Erythroblast (primary cell): ENCODE measurements at regions not wholly inside any gene's neighbourhood (a gene's known extent, or its start where the extent isn't known, plus 50 kb on each side); places are given as distances from the start of the nearest gene placed in this dataset.

Source experiments
- DNase-seq, 2 experiments: peaks; one replicate each; lab custom pipeline; 2025; lab: John Stamatoyannopoulos, UW
- GATA1 ChIP-seq: IDR thresholded peaks from 2 replicates; pipeline ENCODE4 v1.6.1; 2011; ENCODE audit warnings: low read depth, mild to moderate bottlenecking, control low read depth, low read length, moderate library complexity
- POLR2A ChIP-seq: IDR thresholded peaks from 2 replicates; pipeline ENCODE4 v1.6.1; 2011; ENCODE audit warnings: mild to moderate bottlenecking, low read length

DNA sequence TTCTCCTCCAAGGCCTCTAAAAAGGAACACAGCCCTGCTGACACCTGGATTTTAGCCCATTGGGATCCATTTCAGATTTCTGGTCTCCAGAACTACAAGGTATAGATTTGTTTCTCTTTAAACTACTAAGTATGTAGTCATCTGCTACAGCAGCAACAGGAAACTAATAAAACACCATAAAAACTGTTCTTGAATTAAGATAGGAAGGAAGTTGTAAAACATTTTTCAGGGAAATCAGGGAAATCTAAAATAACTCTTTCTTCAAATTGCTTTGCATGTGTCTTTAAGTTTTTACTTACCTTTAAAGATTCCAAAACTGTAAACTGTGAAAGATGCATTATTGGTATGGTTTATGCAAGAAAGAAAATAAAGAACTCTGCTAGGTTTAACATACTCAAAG is 407.0 kb upstream of the TOM1L1 start:
- no peak for DNase-seq
- TF ChIP-seq GATA1, result no peak
- TF ChIP-seq POLR2A, result no peak

DNA sequence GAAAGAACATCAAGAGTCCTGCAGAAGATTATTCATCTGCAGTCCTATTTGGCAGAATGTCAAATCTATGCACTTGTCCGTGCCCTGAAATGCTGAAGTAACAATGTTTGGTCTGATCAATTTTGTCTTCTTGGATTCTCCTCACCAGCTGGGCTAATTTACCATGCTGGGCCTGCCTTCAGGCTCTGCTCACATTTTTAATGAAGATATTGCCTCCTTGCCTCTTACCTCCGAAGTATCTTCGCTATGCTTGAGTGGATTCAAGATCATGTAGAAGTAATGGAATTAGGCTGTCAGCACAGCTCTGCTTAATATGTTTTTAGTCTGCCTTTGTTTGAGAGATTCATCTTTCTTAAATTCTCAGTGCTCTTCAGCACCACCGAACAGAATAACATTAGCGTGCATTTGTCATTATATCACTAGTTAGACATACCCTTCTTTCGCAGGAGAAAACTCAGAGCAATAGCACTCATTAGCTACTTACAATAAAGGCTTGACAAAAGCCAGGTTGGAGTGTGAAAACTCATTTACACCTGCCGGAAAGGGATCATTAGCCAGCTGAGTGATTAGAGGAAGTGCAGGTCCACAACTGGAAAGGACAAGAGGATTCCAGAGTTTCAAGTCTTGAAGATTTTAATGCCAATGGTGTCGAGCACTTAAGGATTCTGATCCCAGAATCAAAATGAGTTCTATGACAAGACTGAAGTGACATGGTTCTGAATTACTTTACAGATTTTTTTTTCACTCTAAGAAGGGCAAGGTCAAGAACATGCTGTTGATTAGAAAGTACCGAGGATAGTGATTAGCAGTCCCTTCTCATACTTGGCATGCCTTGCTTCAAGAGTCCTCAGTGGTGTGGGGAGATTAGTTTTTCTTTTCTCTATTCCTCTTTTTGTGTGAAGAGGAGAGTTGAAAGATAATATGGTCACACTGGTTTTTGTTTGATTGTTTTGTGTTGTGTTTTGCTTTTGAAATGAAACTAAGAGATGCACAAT is 405.6 kb upstream of the TOM1L1 start:
- TF ChIP-seq GATA1 (no peak), POLR2A (no peak)
- no peak for DNase-seq

DNA sequence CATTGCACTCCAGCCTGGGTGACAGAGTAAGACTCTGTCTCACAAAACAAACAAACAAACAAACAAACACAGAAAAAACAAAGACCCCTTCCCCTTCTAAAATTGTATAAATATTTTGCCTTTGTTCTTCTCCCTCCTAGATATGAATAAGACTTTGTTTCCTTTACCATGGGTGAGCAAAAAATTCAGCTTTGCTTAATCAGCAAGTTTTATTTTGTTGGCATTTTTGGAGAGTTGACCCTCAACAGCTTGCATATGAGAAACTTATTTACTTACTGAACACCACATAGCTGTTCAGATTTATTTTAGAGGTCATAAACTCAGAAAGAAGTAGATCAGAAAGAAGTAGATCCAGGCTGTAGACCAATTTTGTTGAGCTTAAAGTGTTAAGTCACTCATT is 395.2 kb upstream of the TOM1L1 start:
- no peak for DNase-seq

DNA sequence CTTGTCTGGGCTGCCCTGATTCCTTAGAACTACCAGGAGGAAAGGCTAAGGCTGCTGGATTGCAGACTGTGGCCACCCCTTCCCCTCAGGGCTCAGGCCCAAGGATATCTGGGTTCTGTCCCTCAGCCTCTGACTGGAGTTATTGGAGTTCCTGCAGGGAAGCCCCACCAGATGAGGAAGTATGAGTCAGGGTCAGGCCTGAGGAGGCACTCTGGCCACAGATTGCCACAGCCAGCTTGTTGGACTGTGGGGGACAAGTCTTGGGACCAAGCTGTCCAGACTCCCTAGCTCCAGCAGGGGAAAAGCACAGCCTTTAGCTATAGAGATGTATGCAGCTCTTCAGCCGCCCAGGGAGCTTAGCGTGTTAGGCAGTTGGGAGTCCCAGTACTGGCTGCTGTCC is 381.9 kb upstream of the TOM1L1 start:
- no peak for DNase-seq
- no peak for TF ChIP-seq POLR2A
- no peak for TF ChIP-seq GATA1

More for the DNA sequence above, 395.2 kb upstream of the TOM1L1 start:
- TF ChIP-seq POLR2A (no peak), GATA1 (no peak)

DNA sequence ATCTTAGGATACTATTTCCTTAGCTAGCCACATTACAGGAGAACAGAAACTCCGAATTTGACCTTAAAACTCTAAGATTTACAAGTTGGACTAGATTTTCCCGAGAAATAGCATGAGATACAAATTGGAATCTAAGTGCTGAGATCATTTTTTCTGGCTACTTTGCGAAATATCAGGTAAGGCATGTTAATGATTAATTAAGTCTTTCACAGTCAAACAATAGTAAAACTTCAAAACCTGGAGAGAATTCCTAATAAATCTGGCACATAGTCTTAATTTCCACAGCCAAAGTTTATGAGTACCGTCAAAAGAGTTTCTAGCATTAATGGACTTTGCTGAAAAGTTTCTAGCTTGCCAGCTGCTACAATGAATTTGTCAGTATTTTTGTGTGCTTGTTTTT is 379.5 kb upstream of the TOM1L1 start:
- TF ChIP-seq GATA1, result no peak
- TF ChIP-seq POLR2A, result no peak
- DNase-seq, result no peak

DNA sequence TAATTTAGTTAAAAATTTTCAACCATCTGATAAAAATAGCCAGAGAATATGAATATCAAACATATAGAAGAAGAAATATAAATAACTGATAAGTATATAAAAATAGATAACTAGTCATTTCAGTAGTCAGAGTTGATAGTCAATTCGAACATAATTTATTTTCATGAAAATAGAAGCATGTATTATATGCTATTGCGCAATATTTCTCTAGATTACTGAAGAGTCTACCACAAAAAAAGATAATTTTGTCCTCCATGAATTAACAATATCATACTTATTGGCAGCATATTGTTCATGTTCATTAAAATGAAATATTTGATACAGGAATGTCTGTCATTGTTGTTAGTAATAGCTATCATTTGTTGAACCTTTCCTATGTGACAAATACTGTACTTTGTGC is 376.2 kb upstream of the TOM1L1 start:
- TF ChIP-seq GATA1 (no peak), POLR2A (no peak)
- no peak for DNase-seq

DNA sequence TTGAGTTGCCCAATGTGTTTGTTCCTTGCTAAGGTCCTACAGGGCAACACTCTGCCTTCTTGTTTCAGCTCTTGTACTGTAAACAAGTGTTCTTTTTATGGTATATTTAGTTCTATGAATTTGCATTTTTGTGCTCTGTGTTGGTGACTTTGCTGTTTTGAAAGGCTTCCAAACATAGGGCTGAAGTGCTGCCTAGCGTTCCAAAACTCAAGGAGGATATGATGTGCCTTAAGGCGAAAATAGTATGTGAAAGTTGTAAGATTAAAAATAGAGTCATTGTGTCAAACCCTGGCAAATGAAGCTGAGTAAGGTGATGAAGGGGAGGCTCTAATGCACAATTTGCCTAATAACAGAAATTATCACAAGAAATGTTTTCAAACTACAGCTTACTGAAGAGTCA is 372.7 kb upstream of the TOM1L1 start:
- no peak for TF ChIP-seq POLR2A
- TF ChIP-seq GATA1, result no peak
- DNase-seq, result no peak

DNA sequence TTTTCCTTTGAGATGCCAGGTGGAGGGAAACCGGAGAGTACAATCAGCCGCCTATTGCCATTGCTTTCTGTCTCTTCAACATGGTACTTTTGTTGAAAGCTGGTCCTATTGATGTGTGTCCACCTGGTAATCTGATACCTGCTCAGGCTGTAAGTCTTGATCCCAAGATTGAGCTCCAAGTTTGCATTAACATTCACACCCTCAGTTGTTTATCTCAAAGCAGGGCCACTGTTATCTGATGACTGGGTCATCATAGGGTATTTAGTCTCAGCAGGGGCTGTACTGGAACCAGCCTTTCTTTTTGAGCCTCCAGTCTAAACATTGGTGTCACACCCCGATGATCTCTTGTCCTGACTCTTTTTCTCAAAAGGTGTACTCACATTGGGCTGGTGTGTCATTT is 370.3 kb upstream of the TOM1L1 start:
- DNase-seq, result no peak
- TF ChIP-seq GATA1, result no peak

DNA sequence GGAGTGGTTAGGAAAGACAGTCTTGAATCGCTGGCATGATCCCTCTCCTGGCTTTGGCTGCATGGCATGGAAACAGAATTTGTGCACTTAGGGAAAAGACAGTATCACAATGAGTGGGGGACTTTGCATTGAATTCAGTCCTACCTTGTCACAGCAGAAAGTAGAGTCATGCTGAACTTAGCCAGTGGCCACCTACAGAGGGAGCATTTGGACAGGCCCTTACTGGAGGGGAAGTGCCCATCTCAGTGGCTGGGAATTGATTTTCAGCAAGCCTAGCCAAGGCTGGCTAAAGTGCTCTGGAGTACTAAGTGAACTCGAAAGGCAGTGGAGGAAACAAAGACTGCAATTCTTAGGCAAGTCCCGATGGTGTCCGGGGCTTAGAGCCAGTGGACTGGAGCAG is 364.3 kb upstream of the TOM1L1 start:
- DNase-seq, result no peak
- no peak for TF ChIP-seq POLR2A
- no peak for TF ChIP-seq GATA1

DNA sequence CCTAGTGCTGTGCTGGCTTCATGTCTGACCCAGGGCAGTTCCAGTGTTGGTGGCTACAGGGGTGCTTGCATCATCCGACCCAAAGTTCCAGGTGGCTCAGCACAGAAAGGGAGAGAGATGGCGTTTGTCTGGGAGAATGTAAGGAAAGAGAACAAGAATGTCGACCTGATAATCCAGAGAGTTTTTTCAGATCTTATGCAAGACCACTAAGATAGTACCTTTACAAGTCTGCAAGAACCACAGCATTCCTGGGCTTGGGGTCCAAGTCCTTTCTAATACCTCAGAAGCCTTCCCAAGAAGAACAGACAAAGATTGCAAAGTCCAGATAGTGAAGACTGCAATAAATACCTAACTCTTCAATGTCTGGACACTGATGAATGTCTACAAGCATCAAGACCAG is 363.0 kb upstream of the TOM1L1 start:
- no peak for DNase-seq
- TF ChIP-seq GATA1 (no peak), POLR2A (no peak)

DNA sequence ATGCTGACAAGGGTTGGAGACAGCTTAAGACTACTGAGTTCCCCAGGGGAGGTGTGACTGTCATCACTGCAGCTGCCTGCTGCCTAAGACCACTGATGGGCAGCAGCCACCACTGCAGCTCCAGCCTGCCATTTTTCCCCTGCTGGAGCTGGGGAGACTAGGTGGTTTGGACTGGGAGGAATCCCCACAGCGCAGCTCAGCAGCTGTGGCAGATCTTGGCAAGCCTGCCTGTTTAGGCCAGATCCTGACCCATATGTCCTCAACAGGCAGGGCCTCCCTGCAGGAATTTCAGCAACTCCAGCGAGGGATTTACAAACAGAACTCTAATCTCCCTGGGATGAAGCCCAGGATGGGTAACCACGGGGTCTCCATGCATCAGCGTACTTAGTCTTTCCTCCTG is 356.4 kb upstream of the TOM1L1 start:
- no peak for DNase-seq
- TF ChIP-seq GATA1, result no peak
- TF ChIP-seq POLR2A, result no peak

DNA sequence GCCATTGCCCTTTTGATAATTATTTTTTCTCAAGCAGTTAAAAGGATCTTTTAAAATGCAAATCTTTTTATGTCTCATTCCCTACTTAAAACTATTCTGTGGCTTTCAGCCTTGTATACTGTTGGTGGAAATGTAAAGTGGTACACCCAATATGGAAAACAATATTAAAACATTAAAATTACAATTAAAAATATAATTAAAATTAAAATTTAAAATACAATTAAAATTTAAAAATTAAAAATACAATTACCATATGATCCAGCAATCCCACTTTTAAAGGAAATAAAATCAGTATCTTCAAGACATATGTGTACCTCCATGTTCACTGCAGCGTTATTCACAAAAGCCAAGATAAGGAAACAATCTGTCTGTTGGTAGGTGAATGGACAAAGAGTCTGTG is 340.8 kb upstream of the TOM1L1 start:
- DNase-seq, result no peak
- no peak for TF ChIP-seq POLR2A
- no peak for TF ChIP-seq GATA1

DNA sequence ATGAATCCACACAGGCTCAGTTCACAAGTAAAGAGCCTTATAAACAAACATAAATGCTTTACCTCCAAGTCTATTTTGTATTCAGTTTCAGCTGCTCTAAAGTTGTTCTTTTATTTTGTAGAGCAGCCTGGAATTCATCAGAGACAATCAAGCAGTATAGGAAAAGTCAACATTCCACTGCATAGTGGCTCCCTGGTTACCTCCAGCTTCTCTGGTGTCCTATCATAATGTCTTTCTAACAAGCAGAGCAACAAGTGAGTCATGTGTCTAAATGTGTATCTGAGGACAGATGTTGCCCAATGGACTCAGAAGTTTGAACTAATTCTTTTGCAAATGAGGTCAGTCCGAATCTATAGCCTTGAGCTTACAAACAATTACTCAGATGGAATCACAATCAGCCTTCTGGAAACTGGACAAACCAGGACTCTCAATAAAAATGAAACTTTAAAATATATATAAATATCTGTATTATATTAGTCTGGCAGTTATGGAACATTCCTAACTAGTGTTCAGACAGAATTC is 292.0 kb upstream of the TOM1L1 start:
- no peak for DNase-seq
- no peak for TF ChIP-seq POLR2A
- no peak for TF ChIP-seq GATA1

DNA sequence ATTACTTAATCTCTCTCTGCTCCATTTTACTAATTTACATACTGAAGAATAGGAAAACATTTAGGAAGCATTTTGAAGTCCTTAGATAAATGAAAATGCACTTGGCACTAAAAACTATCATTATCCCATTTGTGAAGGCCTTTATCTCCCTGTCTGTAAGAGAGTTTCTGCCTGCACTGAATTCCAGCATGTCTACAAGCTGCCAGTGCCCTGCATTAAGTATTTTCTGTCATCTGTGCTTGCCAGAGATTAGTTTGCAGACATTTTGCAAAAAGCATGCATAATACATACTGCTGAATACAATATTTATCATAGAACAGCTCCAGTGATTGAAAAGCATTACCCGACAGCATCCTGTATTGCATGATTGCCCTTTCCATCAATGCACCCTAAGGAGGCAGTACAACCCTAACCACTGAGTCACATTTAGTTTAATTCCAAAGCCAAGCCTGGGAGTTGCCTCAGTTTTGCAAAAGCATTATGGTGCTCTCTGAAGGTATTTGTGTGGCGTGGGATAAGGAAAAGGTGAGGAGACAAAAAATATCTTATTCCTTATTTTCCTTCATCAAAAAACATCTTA is 280.2 kb upstream of the TOM1L1 start:
- DNase-seq, result no peak
- no peak for TF ChIP-seq POLR2A
- TF ChIP-seq GATA1, result no peak

DNA sequence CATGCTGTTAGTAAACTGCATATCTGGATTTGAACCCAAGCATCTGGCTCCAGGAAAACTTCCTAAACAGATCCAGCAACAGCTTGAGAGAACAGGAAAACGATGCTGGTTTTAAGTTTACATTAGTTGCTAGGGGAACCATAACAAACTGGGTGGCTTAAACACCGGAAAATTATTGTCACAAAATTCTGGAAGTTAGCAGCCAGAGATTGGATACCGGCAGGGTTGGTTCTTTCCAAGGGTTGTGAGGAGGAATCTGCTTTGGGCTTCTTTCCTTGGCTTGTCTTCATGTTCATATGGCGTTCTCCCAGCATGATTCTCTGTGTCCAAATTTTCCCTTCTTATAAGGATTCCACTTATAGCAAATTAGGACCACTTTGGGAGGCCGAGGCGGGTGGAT is 276.9 kb upstream of the TOM1L1 start:
- TF ChIP-seq POLR2A, result no peak
- no peak for TF ChIP-seq GATA1
- DNase-seq, result no peak
